Peyer's patch (tissue), 4 donors: ENCODE measurements at regions not wholly inside any gene's neighbourhood (a gene's known extent, or its start where the extent isn't known, plus 50 kb on each side); places are given as distances from the start of the nearest gene placed in this dataset.

Source experiments
- CTCF ChIP-seq, 6 experiments: fragments of 450-650 bp in 4 of 6; fragments of 200-600 bp in 2 of 6; sonication (generic) in 1 of 6; IDR thresholded peaks; one replicate each; pipeline ENCODE4 v1.5.1; 2017 to 2019; ENCODE audit warnings: antibody characterized with exemption in 6 of 6, mild to moderate bottlenecking in 3 of 6, moderate library complexity in 1 of 6
- POLR2A ChIP-seq, 2 donors: fragments of 450-650 bp; IDR thresholded peaks; one replicate each; pipeline ENCODE4 v1.5.1; 2017; ENCODE audit warnings: antibody characterized with exemption in 2 of 2, mild to moderate bottlenecking in 2 of 2, moderate library complexity in 2 of 2

DNA sequence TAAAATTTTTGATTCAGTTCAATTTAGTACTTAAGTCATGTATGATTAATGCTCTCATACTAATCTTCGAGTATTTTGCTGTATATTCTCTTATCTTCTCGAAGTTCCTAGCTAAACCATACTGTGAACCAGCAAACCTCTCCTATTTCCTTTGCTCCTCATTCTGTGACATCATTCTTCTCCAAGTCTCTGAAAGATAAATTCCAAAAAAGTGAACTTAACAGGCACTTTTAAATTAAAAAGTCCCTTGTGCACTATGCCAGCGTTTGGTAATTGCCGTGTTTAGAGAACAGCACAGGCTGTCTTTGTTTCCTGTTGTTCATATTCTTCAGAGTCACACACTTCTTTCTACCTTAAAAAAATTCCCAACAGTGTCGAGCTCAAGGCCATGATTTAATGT is 188.4 kb upstream of the PHACTR1 start:
- TF ChIP-seq POLR2A (IDR thresholded peaks at IDR 0.05) (no peak), CTCF (IDR thresholded peaks at IDR 0.05) (no peak)
